Stomach (tissue), 8 donors: ENCODE measurements at regions not wholly inside any gene's neighbourhood (a gene's known extent, or its start where the extent isn't known, plus 50 kb on each side); places are given as distances from the start of the nearest gene placed in this dataset.
A peak's percentile ranks its signal among the peaks of the same experiment; 100 is the strongest.
"Not testable (repeated sequence)": the region's sequence is repeated elsewhere in the genome, so short reads cannot be mapped to it uniquely, and the experiment has no call there.

Experiments
- DNase-seq, 2 donors: peaks; one replicate each; pipeline versions ENCODE4 v3.0.0 to v3.0.0-alpha.2; 2013 to 2019
- H3K27ac ChIP-seq, 5 donors: fragments of 200-600 bp in 4 of 5; sonication (generic) in 4 of 5; one replicate each; pipeline ENCODE4 v1.5.1; 2013 to 2019; ENCODE audit warnings: mild to moderate bottlenecking in 1 of 5, moderate library complexity in 1 of 5
- H3K27me3 ChIP-seq, 3 donors: fragments of 200-600 bp; sonication (generic); one replicate each; pipeline ENCODE4 v1.5.1; 2017 to 2019; ENCODE audit warnings: mixed run types in 1 of 3
- H3K36me3 ChIP-seq, 4 donors: fragments of 200-600 bp; sonication (generic); 1 replicate in 3 of 4; 2 replicates in 1 of 4; pipeline ENCODE4 v1.5.1; 2016 to 2019
- H3K4me1 ChIP-seq, 4 donors: fragments of 200-600 bp; sonication (generic); one replicate each; pipeline ENCODE4 v1.5.1; 2016 to 2019
- H3K4me3 ChIP-seq, 4 donors: fragments of 200-600 bp; sonication (generic) in 3 of 4; one replicate each; pipeline ENCODE4 v1.5.1; 2016 to 2019; ENCODE audit warnings: mild to moderate bottlenecking in 1 of 4
- H3K9me3 ChIP-seq, 4 donors: fragments of 200-600 bp; sonication (generic); one replicate each; pipeline ENCODE4 v1.5.1; 2016 to 2019
- EP300 ChIP-seq: sonication (generic); formaldehyde crosslinking; IDR thresholded peaks from one replicate; pipeline ENCODE4 v1.6.1; 2017; ENCODE audit warnings: antibody characterized with exemption
- POLR2A ChIP-seq, 4 donors: fragments of 450-650 bp; IDR thresholded peaks; one replicate each; pipeline ENCODE4 v1.6.1; 2016; ENCODE audit warnings: antibody characterized with exemption in 4 of 4, control low read depth in 2 of 4, mild to moderate bottlenecking in 1 of 4, moderate library complexity in 1 of 4
- POLR2AphosphoS5 ChIP-seq, 3 donors: sonication (generic); formaldehyde crosslinking; IDR thresholded peaks; one replicate each; pipeline ENCODE4 v1.6.1; 2016; ENCODE audit warnings: antibody characterized with exemption in 3 of 3
- WGBS, 5 donors: extraction: QIAGEN DNeasy Blood & Tissue Kit in 3 of 5; methylation state at CpG; one replicate each; pipeline versions ENCODE4 v1.1.5 to v1.1.7; 2013 to 2018; 5-methylcytosine and 5-hydroxymethylcytosine counted together
- intact Hi-C: fragments of 100-400 bp; cut with DNase I; formaldehyde crosslinking; loops from one replicate; pipeline ENCODE4 v1.15.1; 2023; ENCODE audit warnings: low total_unique reads
- TF ChIP-seq, protein P1 (sequence below), 7 experiments: fragments of 450-650 bp in 4 of 7; fragments of 200-600 bp in 3 of 7; sonication (generic) in 3 of 7; IDR thresholded peaks; one replicate each; pipeline ENCODE4 v1.5.1; 2016 to 2019; ENCODE audit warnings: antibody characterized with exemption in 7 of 7, control low read depth in 2 of 7, mild to moderate bottlenecking in 1 of 7
- donor health status: healthy with polysubstance abuse.
- donor health status: Bipolar disorder and iron deficiency.
- donor health status: healthy.

DNA sequence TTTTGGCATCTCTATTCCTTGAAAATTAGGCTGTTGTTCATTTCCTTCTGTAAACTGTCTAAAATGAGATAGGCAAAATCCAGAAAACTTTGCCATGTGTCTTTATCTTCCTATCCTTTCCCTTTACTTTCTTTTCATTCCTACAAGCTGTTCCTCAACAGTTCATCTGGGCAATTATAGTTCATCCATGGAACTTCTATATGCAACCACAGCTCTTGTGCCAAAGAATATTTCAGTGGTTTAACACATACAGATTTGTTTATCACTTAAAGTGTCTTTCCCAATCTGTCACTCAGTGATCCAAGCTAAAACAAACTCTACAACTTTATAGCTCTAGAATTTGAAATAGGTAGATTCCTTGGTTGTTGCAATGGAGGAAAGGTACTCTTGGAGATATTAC, 230.3 kb upstream of the EPHA6 start:
- no peak overlapping the region for H3K4me3 ChIP-seq
- H3K27ac ChIP-seq: no peak overlapping the region
- H3K27me3 ChIP-seq: no peaks in the 10 kb centered on the region
- H3K4me1 ChIP-seq: no peaks in the 10 kb centered on the region
- H3K36me3 ChIP-seq: no peaks in the 10 kb centered on the region
- TF ChIP-seq EP300 (no peak), POLR2A (IDR thresholded peaks at IDR 0.05) (no peak), POLR2AphosphoS5 (IDR thresholded peaks at IDR 0.05) (no peak)
- TF ChIP-seq, protein P1, sequence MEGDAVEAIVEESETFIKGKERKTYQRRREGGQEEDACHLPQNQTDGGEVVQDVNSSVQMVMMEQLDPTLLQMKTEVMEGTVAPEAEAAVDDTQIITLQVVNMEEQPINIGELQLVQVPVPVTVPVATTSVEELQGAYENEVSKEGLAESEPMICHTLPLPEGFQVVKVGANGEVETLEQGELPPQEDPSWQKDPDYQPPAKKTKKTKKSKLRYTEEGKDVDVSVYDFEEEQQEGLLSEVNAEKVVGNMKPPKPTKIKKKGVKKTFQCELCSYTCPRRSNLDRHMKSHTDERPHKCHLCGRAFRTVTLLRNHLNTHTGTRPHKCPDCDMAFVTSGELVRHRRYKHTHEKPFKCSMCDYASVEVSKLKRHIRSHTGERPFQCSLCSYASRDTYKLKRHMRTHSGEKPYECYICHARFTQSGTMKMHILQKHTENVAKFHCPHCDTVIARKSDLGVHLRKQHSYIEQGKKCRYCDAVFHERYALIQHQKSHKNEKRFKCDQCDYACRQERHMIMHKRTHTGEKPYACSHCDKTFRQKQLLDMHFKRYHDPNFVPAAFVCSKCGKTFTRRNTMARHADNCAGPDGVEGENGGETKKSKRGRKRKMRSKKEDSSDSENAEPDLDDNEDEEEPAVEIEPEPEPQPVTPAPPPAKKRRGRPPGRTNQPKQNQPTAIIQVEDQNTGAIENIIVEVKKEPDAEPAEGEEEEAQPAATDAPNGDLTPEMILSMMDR (IDR thresholded peaks at IDR 0.05): no peak
- DNase-seq: no peak
- intact Hi-C loops: no loop called here
- H3K9me3 ChIP-seq: peaks cover 0 to 12% (median 3%) of the 10 kb centered on the region in 4 donors

DNA sequence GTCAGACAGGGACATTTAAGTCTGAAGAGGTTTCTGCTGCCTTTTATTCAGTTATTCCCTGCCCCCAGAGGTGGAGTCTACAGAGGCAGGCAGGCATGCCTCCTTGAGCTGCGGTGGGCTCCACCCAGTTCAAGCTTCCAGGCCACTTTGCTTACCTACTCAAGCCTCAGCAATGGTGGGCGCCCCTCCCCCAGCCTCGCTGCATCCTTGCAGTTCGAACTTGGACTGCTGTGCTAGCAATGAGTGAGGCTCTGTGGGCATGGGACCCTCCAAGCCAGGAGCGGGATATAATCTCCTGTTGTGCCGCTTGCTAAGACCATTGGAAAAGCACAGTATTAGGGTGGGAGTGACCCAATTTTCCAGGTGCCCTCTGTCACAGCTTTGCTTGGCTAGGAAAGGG, 207.5 kb upstream of the EPHA6 start:
- H3K27me3 ChIP-seq, H3K4me3 ChIP-seq, H3K4me1 ChIP-seq, DNase-seq, H3K27ac ChIP-seq, H3K36me3 ChIP-seq, H3K9me3 ChIP-seq, intact Hi-C loops: not testable (repeated sequence)
- whole genome bisulfite sequencing, 5 donors: 72 to 79% (median 75%) methylated on average over 4 to 6 of the region's 6 CpGs

DNA sequence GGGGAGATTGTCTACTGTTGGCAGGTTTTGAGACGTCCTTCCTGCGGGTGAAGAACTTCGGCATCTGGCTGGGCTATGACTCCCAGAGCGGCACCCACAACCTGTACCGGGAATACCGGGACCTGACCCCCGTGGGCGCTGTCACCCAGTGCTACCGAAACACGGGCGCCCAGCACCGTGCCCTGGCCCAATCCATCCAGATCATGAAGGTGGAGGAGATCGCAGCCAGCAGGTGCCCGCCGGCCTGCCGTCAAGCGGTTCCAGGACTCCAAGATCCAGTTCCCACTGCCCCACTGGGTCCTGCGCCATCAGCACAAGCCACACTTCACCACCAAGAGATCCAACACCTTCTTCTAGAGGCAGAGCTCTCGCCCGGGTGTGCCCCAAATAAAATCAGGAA, 194.9 kb upstream of the EPHA6 start:
- Histone ChIP-seq H3K36me3 (no peaks in the 10 kb centered on the region), H3K27ac (no peak overlapping the region), H3K9me3 (no peaks in the 10 kb centered on the region), H3K4me1 (no peaks in the 10 kb centered on the region), H3K27me3 (no peaks in the 10 kb centered on the region), H3K4me3 (no peak overlapping the region)
- DNase-seq: peak in 1 of 2 donors; percentile 1
- intact Hi-C loops: no loop called here
- no peak for TF ChIP-seq EP300
- TF ChIP-seq, protein P1 (IDR thresholded peaks at IDR 0.05): no peak
- no peak for TF ChIP-seq POLR2AphosphoS5 (IDR thresholded peaks at IDR 0.05)
- TF ChIP-seq POLR2A (IDR thresholded peaks at IDR 0.05): no peak
- WGBS, 5 donors: 92 to 96% (median 95%) methylated on average over 14 to 20 of the region's 20 CpGs

DNA sequence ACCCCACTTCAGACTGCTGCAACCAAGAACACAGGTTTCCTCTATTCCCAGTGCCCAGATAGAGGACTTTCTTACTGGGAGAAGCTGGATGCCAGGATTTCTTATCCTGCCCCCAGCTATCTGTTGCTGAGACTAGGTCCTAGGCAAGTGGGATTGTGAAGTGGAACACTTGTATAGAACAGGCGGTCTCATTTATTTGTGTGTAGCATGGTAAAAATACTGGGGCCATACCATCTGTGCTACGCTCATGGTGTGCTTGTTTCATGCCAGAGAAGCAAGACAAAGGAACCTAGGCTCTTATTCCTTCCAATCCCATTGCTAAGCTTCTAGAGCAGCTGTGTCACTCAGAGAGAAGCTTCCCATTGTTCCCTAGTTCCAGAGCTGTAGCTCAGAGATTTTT, 191.5 kb upstream of the EPHA6 start:
- Histone ChIP-seq H3K27ac (no peak overlapping the region), H3K4me3 (no peak overlapping the region), H3K9me3 (peaks cover 0 to 5% (median 0%) of the 10 kb centered on the region in 4 donors), H3K27me3 (no peaks in the 10 kb centered on the region), H3K4me1 (no peaks in the 10 kb centered on the region), H3K36me3 (no peaks in the 10 kb centered on the region)
- no peak for DNase-seq
- TF ChIP-seq, protein P1 (IDR thresholded peaks at IDR 0.05): no peak
- TF ChIP-seq EP300 (no peak), POLR2A (IDR thresholded peaks at IDR 0.05) (no peak), POLR2AphosphoS5 (IDR thresholded peaks at IDR 0.05) (no peak)
- WGBS, 5 donors: 83 to 100% (median 88%) methylated on average over 2 of the region's 2 CpGs
- intact Hi-C loops: no loop called here

DNA sequence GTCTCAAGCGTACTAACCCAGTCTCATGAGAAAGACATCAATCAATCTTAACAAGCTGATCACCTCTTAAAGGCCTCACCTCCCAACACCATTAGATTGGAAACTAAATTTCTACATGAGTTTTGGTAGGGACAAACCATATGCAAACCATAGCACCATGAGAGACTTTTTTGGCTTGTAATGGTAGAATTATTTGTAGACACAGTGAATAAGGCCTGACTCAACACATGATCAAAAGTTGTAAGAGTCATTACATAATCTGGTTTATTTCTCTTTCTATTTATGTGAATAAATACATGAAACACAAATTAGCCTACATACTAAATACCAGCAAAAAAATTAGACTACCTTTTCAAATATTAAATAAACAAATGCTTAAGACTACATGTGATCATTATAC, 183.3 kb upstream of the EPHA6 start:
- 70 to 92% (median 81%) methylated on average over 1 of the region's 1 CpG for WGBS, 5 donors
- H3K4me3 ChIP-seq: no peak overlapping the region
- intact Hi-C loops: no loop called here
- no peaks in the 10 kb centered on the region for H3K4me1 ChIP-seq
- H3K27ac ChIP-seq: no peak overlapping the region
- H3K27me3 ChIP-seq: no peaks in the 10 kb centered on the region
- TF ChIP-seq EP300 (no peak), POLR2A (IDR thresholded peaks at IDR 0.05) (no peak), POLR2AphosphoS5 (IDR thresholded peaks at IDR 0.05) (no peak)
- TF ChIP-seq, protein P1 (IDR thresholded peaks at IDR 0.05): no peak
- H3K9me3 ChIP-seq: no peaks in the 10 kb centered on the region
- DNase-seq: no peak
- no peaks in the 10 kb centered on the region for H3K36me3 ChIP-seq
